Dermis blood vessel endothelial cell (primary cell): ENCODE measurements at regions not wholly inside any gene's neighbourhood (a gene's known extent, or its start where the extent isn't known, plus 50 kb on each side); places are given as distances from the start of the nearest gene placed in this dataset.

Experiments used
- DNase-seq: peaks from one replicate; pipeline ENCODE4 v3.0.0; 2010

DNA sequence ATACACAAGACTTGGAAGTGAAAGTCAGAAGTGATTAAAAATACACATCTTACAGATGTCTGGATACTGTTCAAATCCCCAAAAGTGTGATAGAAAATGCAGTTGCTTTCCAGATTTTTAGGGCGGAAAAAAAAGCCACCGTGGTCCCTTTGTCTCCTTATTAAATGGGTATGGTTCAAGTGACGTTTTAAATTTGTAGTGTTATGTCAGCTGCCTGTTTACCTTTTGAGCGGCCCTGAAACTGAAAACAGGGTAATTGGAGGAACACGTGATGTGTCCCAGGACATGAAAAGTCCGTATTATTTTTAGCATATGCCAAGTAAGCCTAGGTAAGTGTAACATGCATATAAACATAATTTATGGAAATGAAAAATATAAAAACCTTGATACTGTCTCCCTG, 109.0 kb upstream of the PDZRN3 start:
- no peak for DNase-seq

DNA sequence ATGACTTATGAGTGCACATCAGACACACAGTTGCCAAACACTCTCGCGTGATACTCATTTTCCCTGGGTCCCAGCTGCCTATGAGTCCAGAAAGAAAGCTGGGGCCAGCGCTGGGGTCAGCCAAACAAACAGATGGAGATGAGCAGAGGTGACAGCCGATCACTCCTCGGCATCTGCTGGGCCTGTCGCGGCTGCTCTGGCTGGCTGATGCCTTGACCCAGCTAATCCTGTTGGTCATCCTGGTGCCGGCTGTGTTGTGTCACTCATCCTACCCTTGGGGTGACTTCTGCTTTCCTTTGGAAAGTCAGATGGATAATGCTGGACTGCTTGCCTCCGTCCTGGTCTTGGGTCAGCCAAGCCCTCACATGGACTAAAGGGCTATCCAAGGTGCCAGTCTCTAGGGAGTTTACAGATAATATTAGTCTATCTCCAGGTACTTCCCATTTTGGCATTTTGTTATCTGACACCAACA, 105.3 kb upstream of the PDZRN3 start:
- DNase-seq: no peak

DNA sequence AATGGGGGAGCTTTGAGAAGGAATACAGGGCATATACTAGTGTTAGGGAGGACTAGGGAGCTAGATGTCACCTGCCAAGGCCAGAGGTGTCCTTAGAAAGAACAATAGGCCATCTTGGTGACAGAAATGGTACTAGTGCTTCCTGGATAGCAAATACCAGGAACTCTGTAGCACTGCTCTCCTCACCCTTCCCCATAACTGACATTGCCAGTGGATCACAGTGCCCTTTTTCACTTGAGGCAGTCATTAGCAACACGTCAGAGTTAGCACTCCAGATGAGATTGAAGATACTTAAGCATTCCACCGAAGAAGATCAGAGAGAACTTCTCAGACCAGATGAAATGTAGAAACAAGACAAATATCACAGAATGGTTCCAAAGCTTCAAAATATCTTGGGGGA, 103.1 kb upstream of the PDZRN3 start:
- no peak for DNase-seq

DNA sequence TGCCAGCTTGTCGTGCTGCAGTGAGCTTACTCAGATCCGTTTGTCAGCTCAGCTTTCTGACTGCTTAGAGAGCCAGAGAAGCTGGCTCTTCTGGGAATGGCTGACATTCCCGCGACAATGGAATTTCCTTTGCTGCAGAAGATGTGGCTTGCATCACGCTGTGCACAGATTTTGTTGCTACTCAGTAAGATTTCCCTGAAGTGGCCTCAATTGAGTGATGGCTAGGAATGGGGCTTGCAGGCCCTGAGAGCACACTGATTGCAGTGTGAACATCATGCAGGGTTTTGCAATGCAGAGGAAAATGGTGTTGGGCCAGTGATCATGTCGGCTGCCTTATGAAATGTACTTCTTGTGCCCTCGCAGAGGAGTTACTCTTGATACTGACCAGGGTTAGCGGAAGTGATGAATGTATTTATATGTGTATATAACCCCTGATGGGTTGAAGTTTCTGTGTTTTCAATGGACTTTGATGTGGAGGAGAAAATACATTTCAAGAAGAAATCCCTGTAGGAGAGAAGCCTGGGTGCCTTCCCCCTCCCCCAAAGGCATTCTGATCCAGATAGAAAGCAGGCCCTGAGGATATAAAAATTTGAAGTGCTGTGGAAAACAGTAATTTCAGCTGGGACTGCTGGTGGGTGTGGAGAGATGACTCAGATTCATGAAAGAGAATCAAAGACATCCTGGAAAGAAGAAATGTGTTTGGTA, 102.5 kb upstream of the PDZRN3 start:
- DNase-seq: no peak

DNA sequence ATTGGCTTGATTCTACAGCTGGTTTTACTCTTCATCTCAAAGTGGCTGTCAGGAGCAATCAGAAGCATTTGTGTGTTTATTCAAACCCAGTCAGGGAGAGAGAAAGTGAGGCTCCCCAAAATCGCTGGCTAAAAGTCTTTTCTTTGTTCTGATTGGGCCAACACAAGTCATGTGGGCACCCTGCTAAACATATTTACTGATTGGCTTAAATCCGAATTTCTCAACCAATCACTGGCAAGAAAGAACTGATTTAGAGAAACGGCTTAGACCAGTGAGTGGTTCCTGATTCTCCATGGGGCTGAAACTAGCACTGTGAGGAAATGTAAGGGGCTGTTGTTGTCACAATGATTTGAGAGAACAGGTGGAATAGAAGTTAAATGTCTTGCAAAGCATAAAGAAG, 98.9 kb upstream of the PDZRN3 start:
- no peak for DNase-seq

DNA sequence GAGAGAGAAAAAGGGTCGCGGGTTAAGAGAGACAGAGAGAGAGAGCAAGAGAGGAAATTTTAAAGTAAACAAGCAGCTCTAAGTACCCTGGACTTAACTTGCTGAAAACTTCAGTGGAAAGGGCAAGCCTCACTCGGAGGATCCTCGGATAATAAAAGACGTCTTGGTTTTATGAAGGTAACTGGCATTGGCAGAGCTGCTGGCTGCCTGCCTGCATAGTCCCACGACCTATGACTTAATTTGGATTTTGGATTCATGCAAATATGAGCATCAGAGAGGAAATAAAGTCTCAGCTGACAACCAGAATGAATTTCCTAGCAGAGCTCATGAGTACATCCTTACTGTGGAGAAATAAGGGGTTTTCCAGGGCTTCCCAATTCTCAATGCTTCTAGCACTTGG, 95.1 kb upstream of the PDZRN3 start:
- no peak for DNase-seq

DNA sequence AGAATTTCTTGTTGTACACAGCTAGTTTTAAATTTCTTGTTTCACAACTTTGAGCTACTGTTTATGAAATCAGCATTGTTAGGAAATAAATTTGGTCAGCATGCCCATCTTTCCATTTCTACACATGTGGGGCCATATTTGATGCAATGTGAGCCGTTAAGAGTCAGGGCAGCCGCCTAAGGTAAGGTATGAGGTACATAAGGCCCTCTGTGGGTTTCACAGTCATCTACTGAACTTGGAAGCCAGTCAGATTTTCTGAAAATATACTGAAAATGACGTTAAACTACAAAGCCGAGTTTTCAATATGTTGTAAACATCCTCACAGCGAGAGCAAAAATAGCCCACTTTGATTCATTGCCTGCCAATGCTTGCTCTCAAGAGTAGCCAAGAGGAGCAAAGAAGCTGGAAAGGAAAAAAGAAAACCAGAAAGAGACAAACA, 94.7 kb upstream of the PDZRN3 start:
- DNase-seq: no peak

DNA sequence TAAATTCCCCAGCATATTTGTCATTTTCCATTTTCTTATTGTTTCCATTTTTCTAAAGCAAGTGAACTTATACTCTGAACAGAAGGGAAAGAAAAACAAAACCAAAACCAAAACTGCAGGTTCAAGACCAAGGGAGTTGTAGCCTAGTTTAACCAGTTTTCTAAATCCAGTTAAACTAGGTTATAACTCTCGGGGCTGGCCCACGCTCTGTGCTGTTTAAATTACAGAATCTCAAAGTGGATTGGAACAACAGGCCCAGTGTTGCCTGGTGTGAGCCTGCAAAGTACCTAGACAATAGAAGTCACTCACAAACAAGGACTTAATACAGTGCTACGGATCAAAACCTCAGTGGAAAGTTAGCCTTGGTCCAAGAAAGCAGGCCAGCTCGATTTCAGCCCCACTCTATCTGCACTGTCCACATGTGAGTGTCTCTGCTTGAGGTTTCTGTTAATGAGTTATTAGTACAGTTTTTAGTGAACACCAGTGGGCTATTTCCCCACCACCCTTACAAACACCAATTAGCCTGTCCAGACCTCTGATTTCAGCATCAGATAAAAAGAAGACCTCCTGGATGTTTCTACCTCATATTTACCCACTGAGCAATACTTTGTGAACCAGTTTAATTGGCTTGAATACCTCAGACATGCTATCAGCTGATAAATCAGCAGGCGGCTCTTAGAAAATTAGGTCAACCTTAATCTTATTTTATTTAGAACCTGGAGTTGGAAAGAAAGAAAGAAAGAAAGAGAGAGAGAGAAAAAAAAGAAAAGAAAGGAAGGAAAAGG, 93.8 kb upstream of the PDZRN3 start:
- no peak for DNase-seq

DNA sequence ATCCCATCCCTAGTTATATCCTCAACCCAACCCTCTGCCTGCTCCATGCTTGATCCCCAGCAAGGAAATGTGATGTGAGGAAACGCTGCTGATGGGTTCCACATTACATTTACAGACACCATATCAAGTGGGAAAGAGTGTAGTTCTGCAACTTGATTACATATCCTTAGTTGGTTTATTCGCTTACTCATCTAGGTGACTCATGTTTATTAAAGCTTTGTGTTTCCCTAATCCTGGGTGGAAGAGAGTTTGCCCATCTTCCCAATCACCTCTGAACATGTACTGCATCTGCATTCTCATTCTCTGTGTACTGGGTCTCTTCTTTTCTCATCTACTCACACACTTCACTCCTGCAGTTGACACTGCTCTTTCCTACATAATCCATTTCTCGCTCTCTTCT, 91.7 kb upstream of the PDZRN3 start:
- DNase-seq: no peak

DNA sequence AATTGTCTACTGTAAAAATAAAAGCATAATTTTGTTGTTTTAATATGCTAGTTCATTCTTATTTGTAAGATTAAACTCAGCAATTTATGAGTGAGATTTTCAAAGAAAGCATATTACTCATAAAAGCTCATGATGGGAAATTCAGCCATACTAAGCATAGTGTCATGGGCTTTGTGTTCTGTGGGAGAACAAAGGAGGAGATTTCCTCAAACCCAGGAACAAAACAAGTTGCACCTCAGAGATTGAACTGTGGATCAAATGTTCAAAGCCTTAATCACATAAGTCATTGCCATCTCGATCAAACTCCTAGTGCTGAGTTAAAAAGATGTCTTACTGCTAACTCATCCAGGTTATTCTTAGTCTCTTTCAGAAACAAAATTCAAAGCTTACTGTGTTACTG, 85.6 kb upstream of the PDZRN3 start:
- DNase-seq: no peak

DNA sequence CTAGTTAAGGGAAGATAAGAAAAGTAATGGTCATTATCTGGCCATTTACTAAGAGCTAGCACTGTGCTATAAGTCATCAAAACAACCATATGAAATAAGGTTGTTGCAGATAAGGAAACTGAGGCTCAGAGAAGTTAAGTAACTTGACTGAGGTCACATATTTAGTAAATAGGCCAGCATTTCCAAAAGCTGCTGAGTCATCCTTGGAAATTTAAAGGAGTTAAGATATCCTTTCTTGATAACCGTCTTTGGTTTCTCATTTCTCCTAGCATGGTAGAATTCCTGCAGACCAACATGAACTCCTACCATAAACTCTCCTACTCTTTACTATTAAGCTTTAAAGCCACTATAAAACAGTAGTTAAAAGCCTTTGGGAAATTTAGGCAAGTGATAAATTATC, 85.0 kb upstream of the PDZRN3 start:
- no peak for DNase-seq

DNA sequence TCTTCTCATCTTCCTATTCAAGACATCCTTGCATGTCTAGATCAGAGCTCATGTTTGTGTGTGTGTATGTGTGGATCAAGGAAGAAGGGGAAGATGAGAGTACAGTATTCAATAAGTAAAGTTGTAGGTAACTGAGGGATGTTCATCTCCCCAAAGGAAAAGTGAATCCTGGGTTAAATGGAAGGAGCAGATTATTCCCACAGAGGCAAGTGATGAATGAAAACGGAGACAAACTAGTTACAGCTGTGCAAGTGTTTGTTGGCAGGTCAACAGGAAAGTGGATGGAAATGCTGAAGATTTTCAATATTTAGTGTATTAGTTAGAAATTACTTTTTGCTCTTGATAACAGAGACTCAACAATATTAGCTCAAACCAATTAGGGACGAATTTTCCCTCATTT, 84.2 kb upstream of the PDZRN3 start:
- no peak for DNase-seq

DNA sequence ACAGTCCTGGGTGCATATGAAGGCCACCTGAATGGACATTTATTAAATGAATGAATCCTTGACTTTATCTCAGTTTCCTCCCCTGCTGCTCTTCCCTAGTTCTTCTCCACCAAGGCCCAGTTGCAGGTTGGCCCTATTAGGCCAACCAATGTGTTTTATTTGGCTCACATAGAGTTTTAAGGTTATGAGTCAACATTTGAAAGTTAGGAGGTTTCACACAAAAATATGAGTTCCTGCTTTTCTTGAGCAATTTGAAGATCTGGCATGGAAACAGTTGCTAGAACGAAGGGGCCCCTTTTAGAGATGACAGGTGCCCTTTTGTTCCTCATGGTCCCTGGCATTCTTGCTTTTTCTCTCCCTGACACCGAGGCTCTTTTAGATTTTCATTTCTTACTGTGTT, 83.0 kb upstream of the PDZRN3 start:
- DNase-seq: no peak

DNA sequence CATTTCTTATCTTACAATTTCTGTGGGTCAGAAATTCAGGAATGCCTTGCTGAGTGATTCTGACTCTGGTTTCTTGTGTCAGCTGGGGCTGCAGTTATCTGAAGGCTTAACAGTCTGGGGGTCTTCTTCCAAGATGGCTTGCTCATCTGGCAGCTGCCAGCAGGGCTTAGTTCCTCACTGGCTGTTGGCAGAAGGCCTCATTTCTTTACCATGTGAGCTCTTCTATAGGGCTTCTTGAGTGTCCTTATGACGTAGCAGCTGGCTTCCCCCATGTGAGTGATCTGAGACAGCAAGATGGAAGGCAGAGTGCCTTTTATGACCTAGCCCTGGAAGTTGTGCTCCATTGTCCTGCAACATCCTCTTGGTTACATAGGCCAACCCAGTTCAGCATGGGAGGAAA, 82.0 kb upstream of the PDZRN3 start:
- DNase-seq: no peak

DNA sequence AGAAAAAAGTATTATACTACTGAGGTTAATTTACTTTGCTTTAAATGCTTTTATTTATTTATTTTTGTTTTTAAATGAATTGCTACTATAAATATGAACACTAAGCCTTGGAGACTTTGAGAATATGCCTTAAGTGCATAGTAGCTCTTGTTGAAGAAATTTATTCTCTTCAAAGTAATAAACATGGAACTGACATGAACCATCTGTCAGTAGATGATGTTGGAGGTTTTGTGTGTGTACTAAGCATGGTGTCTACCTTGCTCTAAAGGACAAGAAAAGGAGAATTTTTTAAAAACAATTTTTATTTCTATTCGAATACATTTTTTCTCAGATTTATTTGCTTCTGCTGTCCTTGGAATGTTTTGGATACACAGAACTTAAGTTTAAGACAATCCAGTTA, 81.1 kb upstream of the PDZRN3 start:
- no peak for DNase-seq

DNA sequence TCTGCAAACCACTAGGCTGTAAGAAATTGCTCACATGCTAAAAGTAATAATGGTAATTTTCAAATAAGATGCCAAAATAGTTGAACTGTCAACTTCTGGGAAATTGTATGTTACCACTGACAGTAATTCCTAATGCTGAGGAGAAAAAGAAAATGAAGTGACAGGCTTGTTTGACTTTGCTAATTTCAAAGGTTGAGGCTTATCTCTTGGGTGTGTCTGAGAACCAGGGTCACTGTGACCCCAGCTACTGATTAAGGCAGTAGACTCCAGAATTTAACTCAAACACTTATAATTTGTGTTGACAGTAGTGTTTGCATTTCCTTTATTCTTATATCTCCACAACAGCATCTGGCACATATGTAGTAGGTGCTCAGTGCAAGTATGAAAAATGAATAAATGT, 74.6 kb upstream of the PDZRN3 start:
- no peak for DNase-seq

DNA sequence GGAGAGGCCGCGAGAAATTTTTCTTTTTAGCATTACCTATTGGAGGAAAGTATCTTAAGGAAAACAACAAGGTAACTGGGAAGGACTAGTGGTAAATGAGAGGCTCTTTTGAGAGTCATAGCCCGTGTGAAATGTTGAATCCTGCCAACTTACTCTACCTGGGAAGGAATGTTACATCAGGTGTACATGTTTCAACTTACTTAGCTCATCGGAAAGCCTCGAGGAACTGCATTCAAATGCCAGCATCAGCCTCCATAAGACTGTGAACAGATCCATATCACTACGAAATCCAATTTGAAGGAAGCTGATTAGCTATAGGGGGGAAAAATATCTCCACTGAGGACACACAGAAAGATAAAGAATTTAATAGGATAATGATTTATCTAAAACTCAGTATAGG, 72.3 kb upstream of the PDZRN3 start:
- no peak for DNase-seq

DNA sequence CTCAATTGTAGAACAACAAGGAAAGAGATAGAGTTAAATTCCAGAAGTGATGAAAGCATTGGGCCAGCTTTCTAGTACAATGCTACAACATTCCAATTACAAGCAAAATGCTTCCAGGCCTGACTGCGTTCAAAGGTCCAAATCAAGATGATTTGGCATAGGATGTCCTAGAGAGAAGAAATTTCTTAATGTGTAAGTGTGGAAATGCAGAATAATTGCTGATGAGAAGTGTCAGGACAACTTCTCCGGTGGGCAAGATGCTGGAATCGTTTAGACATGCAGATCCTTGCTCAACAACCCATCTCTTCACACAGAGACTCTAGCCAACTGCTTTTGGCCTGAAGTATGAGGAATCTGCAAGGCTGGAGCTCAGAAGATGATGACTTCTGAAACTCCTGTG, 71.1 kb upstream of the PDZRN3 start:
- no peak for DNase-seq

DNA sequence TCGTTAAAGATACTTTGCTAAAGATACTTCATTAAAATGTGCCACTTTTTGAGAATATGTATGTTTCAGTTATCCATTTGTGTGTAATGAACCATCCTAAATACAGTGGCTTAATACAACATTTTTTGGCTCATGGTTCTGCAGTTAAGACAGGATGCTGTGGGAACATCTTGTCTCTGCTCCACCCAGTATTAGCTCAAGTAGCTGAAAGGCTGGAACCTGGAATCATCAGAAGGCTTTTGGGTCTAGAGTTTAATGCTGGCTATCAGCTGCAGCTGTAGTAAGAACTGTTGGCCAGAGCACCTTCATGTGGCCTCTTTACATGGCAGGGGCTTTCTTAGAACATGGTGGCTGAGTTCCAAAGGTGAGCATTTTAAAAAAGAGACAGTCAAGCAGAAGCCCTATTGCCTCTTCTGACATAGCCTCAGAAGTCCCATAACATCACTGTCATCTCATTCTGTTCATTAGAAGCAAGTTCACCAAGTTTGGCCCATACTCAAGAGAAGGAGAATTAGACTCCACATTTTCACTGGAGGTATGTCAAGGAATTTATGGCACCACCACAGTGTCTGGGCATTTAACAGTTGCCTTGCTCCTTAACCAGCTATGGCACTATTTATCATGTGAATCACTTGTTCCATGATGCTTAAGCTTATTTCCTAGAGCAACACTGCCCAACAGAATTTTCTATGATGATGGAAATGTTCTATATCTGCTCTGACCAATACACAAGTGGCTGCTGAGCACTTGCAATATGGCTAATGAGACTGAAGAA, 70.4 kb upstream of the PDZRN3 start:
- no peak for DNase-seq

DNA sequence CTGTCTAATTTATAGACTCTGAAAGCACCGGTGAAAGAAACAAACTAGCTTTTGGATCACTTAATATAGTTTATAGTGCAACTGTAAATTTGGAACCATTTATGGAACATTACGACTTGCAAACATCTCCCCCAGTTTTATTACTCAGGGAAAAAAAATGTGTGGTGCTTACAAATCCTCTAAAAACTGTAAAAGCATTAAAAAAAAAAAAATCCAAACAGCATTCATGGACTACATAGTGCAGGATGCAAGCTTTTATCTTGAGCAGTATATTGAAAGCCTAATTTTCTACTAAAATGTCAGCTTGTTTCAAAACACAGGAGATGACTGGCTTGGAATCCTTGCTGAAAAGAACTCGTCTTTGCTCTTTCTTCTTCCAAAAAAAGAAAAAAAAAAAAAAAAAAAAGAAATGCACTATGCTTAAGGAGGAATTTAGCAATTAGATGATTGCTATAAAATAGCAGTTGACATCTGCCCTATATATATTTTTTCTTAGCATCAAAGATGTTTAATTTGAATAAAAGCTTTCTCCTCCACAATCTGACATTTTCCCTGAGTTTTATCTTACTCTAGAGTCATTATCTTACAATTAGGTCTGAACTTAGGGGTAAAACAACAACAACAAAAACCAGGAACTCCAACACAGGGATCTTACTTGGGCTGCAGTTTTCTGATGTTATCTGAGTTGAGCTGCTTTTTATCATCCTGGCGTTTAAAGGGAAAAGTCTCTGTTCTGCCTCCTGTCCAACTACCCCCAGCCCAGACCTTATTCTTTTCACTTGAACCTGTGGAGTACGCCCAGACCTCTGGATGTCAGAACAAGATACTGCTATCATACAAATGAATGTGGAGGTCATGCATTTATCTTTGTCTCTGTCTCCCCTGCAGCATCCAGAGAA, 62.6 kb upstream of the PDZRN3 start:
- DNase-seq: no peak

DNA sequence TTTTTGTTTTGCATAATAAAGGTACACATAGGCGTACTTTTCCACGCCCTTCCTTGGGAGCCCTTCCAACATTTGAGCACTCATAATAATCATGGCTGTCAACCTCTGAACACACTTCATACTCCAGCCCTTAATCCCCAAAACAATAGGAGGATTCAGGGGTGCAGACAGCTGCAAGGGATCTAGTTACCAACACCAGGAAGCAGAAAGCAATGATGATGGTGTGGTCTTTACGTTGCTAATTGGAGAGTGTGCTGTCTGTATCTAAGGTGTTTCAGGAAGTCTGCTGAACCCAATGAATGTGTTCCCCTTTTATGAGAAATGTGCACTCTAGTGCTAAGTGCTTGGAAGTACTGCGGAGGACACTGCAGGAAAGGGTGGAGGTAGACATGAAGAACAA, 60.3 kb upstream of the PDZRN3 start:
- no peak for DNase-seq

DNA sequence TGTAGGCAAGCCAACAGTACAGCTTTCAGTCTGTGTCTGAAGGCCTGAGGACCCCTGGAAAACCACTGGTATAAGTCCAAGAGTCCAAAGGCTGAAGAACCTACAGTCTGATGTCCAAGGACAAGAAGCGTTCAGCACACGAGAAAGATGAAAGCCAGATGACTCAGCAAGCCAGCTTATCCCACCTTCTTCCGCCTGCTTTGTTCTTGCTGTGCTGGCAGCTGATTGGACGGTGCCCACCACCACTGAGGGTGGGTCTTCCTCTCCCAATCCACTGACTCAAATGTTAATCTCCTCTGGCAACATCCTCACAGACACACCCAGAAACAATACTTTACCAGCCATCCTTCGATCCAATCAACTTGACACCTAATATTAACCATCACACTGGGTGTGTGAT, 59.0 kb upstream of the PDZRN3 start:
- no peak for DNase-seq

DNA sequence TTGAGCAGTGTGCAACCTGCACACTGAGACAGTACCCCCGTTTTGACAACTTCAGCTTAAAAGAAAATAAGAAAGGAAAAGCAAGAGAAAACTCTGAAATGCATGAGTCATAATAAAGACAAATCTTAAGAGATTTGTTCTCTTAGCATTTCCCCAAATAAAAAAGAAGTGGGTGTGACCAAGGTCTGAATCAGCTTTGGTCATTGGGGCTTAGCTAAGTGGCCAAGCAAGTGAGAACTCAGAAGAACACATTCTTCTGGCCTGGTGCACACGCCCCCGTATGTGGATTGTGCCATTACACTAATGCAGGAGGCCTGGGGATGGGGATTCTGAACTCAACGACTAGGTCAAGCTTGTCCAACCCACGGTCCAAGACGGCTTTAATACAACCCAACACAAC, 56.9 kb upstream of the PDZRN3 start:
- DNase-seq: no peak
